A673 (cell line): ENCODE measurements at regions not wholly inside any gene's neighbourhood (a gene's known extent, or its start where the extent isn't known, plus 50 kb on each side); places are given as distances from the start of the nearest gene placed in this dataset.

ENCODE experiments used
- EZH2 ChIP-seq: fragments of 200-600 bp; sonication (generic); IDR thresholded peaks from 2 replicates; pipeline ENCODE4 v1.6.1; 2017; ENCODE audit warnings: borderline replicate concordance, low read depth, mild to moderate bottlenecking, mixed read lengths, antibody characterized with exemption, low read length; ENCODE audit not compliant: poor library complexity, severe bottlenecking
- TF ChIP-seq, protein P1 (sequence below): fragments of 300-800, 200-600 bp; sonication (generic); conservative IDR thresholded peaks from 2 replicates; pipeline ENCODE4 v1.5.1; 2017; ENCODE audit warnings: low read depth, mild to moderate bottlenecking, antibody characterized with exemption, low read length, moderate library complexity, mixed read lengths

DNA sequence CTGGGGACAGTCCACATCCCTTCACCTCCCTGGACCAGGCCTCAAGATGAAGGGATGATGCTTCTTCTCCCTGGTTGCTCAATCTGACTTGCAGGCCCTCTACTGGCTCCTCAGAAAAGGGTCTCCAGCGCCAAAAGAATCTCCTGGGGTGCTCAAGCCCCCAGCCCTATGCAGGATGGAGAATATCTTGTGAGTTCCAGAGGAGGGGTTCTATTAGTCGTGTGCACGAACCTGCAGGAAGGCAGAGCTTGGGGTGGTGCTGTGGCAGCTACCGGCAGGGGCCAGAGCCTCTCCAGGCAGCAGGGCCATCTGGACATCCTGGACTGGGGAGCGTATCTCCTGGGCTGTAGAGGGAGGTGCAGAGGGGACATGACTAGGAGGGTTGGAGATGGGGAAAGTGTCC, 1339.5 kb downstream of the BRD1 start:
- TF ChIP-seq, protein P1, sequence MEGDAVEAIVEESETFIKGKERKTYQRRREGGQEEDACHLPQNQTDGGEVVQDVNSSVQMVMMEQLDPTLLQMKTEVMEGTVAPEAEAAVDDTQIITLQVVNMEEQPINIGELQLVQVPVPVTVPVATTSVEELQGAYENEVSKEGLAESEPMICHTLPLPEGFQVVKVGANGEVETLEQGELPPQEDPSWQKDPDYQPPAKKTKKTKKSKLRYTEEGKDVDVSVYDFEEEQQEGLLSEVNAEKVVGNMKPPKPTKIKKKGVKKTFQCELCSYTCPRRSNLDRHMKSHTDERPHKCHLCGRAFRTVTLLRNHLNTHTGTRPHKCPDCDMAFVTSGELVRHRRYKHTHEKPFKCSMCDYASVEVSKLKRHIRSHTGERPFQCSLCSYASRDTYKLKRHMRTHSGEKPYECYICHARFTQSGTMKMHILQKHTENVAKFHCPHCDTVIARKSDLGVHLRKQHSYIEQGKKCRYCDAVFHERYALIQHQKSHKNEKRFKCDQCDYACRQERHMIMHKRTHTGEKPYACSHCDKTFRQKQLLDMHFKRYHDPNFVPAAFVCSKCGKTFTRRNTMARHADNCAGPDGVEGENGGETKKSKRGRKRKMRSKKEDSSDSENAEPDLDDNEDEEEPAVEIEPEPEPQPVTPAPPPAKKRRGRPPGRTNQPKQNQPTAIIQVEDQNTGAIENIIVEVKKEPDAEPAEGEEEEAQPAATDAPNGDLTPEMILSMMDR = peak; percentile 35
- no peak for TF ChIP-seq EZH2
